Neural cell (in vitro differentiated cells): ENCODE measurements at regions not wholly inside any gene's neighbourhood (a gene's known extent, or its start where the extent isn't known, plus 50 kb on each side); places are given as distances from the start of the nearest gene placed in this dataset.

Experiments
- H2AFZ ChIP-seq: fragments of 200-600, 300-800 bp; sonication (generic), shearing (Covaris generic); 2 replicates; pipeline ENCODE4 v1.6.0; 2014; ENCODE audit warnings: low read depth, mild to moderate bottlenecking, antibody characterized with exemption, low read length, moderate library complexity
- H3F3A ChIP-seq: fragments of 200-600 bp; shearing (Covaris generic); 2 replicates; pipeline ENCODE4 v1.6.1; 2016; ENCODE audit warnings: mild to moderate bottlenecking, moderate library complexity, mixed read lengths, antibody characterized with exemption, low read length; ENCODE audit not compliant: insufficient read depth, poor library complexity, severe bottlenecking
- H3K27ac ChIP-seq: fragments of 200-600, 300-800 bp; sonication (generic), shearing (Covaris generic); 2 replicates; pipeline ENCODE4 v1.5.1; 2014; ENCODE audit warnings: mild to moderate bottlenecking, low read length, moderate library complexity
- H3K27me3 ChIP-seq: fragments of 300-800, 200-600 bp; sonication (generic), shearing (Covaris generic); 2 replicates; pipeline ENCODE4 v1.6.0; 2014; ENCODE audit warnings: mild to moderate bottlenecking, low read depth, low read length, moderate library complexity; ENCODE audit not compliant: insufficient read depth
- H3K36me3 ChIP-seq: fragments of 300-800, 200-600 bp; sonication (generic), shearing (Covaris generic); 2 replicates; pipeline ENCODE4 v1.5.1; 2014; ENCODE audit warnings: mild to moderate bottlenecking, antibody characterized with exemption, low read length, moderate library complexity; ENCODE audit not compliant: insufficient read depth
- H3K4me2 ChIP-seq: fragments of 300-800, 200-600 bp; sonication (generic), shearing (Covaris generic); 2 replicates; pipeline ENCODE4 v1.6.0; 2014; ENCODE audit warnings: mild to moderate bottlenecking, low read length
- H3K4me3 ChIP-seq: fragments of 300-800, 200-600 bp; sonication (generic), shearing (Covaris generic); 2 replicates; pipeline ENCODE4 v1.5.1; 2014; ENCODE audit warnings: mild to moderate bottlenecking, low read length, moderate library complexity
- H3K79me2 ChIP-seq: fragments of 200-600 bp; shearing (Covaris generic); replicated peaks from 2 replicates; pipeline ENCODE4 v1.6.0; 2014; ENCODE audit warnings: mild to moderate bottlenecking, low read length, moderate library complexity; ENCODE audit not compliant: insufficient read depth
- H3K9ac ChIP-seq: fragments of 300-800, 200-600 bp; sonication (generic), shearing (Covaris generic); 2 replicates; pipeline ENCODE4 v1.6.1; 2016; ENCODE audit warnings: mild to moderate bottlenecking, low read length, mixed read lengths
- H3K9me2 ChIP-seq: fragments of 200-600 bp; shearing (Covaris generic); 2 replicates; pipeline ENCODE4 v1.6.1; 2016; ENCODE audit warnings: mild to moderate bottlenecking, low read length, mixed read lengths; ENCODE audit not compliant: insufficient read depth
- H3K9me3 ChIP-seq: fragments of 200-600, 300-800 bp; sonication (generic), shearing (Covaris generic); 2 replicates; pipeline ENCODE4 v1.6.1; 2016; ENCODE audit warnings: mild to moderate bottlenecking, mixed run types, low read length, moderate library complexity, mixed read lengths
- H4K20me1 ChIP-seq: fragments of 200-600 bp; shearing (Covaris generic); 2 replicates; pipeline ENCODE4 v1.6.1; 2016; ENCODE audit warnings: mild to moderate bottlenecking, mixed run types; ENCODE audit not compliant: insufficient read depth
- EP300 ChIP-seq: fragments of 450-650 bp; conservative IDR thresholded peaks from 2 replicates; pipeline ENCODE4 v1.6.1; 2014; ENCODE audit warnings: antibody characterized with exemption, mild to moderate bottlenecking, moderate library complexity; ENCODE audit not compliant: poor library complexity, severe bottlenecking
- EZH2 ChIP-seq: fragments of 200-600, 300-800 bp; shearing (Covaris generic), sonication (generic); IDR thresholded peaks from 2 replicates; pipeline ENCODE4 v1.6.1; 2014; ENCODE audit warnings: antibody characterized with exemption, low read length, borderline replicate concordance, mild to moderate bottlenecking; ENCODE audit not compliant: insufficient read depth, poor library complexity, severe bottlenecking
- MXI1 ChIP-seq: fragments of 450-650 bp; conservative IDR thresholded peaks from 2 replicates; pipeline ENCODE4 v1.6.1; 2014; ENCODE audit warnings: antibody characterized with exemption, mild to moderate bottlenecking; ENCODE audit not compliant: poor library complexity, severe bottlenecking
- POLR2AphosphoS5 ChIP-seq: IDR thresholded peaks from 2 replicates; pipeline ENCODE4 v1.6.1; 2012
- RAD21 ChIP-seq: fragments of 450-650 bp; conservative IDR thresholded peaks from 2 replicates; pipeline ENCODE4 v1.6.1; 2014; ENCODE audit warnings: antibody characterized with exemption, mild to moderate bottlenecking, moderate library complexity
- SMC3 ChIP-seq: fragments of 450-650 bp; conservative IDR thresholded peaks from 2 replicates; pipeline ENCODE4 v1.6.1; 2014; ENCODE audit warnings: antibody characterized with exemption, mild to moderate bottlenecking, moderate library complexity; ENCODE audit not compliant: poor library complexity
- TAF1 ChIP-seq: IDR thresholded peaks from 2 replicates; pipeline ENCODE4 v1.6.1; 2012; ENCODE audit warnings: low read depth
- TF ChIP-seq, protein P1 (sequence below): fragments of 450-650 bp; IDR thresholded peaks from 2 replicates; pipeline ENCODE4 v1.5.1; 2014; ENCODE audit warnings: antibody characterized with exemption, mild to moderate bottlenecking, moderate library complexity; ENCODE audit not compliant: poor library complexity, severe bottlenecking
- TF ChIP-seq, protein P2 (sequence below): IDR thresholded peaks from 2 replicates; pipeline ENCODE4 v1.6.1; 2012; ENCODE audit warnings: borderline replicate concordance

- no peak overlapping the region for H3K27ac ChIP-seq
- H3K27me3 ChIP-seq: no peaks in the 10 kb centered on the region
- no peak overlapping the region for H2AFZ ChIP-seq
- no peak overlapping the region for H3K9ac ChIP-seq
- no peak overlapping the region for H3K4me2 ChIP-seq
- no peaks in the 10 kb centered on the region for H3F3A ChIP-seq
- H3K4me3 ChIP-seq: no peak overlapping the region
- H3K9me2 ChIP-seq: no peaks in the 10 kb centered on the region
- no peak for TF ChIP-seq EP300
- TF ChIP-seq POLR2AphosphoS5: no peak
- no peak for TF ChIP-seq RAD21
- TF ChIP-seq, protein P1, sequence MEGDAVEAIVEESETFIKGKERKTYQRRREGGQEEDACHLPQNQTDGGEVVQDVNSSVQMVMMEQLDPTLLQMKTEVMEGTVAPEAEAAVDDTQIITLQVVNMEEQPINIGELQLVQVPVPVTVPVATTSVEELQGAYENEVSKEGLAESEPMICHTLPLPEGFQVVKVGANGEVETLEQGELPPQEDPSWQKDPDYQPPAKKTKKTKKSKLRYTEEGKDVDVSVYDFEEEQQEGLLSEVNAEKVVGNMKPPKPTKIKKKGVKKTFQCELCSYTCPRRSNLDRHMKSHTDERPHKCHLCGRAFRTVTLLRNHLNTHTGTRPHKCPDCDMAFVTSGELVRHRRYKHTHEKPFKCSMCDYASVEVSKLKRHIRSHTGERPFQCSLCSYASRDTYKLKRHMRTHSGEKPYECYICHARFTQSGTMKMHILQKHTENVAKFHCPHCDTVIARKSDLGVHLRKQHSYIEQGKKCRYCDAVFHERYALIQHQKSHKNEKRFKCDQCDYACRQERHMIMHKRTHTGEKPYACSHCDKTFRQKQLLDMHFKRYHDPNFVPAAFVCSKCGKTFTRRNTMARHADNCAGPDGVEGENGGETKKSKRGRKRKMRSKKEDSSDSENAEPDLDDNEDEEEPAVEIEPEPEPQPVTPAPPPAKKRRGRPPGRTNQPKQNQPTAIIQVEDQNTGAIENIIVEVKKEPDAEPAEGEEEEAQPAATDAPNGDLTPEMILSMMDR: no peak
- TF ChIP-seq TAF1: no peak
- H3K79me2 ChIP-seq: no peaks in the 10 kb centered on the region
- H3K9me3 ChIP-seq: no peaks in the 10 kb centered on the region
- no peaks in the 10 kb centered on the region for H3K36me3 ChIP-seq
- no peaks in the 10 kb centered on the region for H4K20me1 ChIP-seq
These were observed 71.5 kb upstream of the RIPOR2 start for GRCh38 chr6:25007269-25007699.

- no peak overlapping the region for H3K9ac ChIP-seq
- H3F3A ChIP-seq: peaks cover under 1% of the 10 kb centered on the region
- no peaks in the 10 kb centered on the region for H3K9me3 ChIP-seq
- no peak overlapping the region for H3K4me3 ChIP-seq
- TF ChIP-seq SMC3 (no peak), EP300 (no peak), POLR2AphosphoS5 (no peak), EZH2 (no peak), TAF1 (no peak), RAD21 (no peak), MXI1 (no peak)
- TF ChIP-seq, protein P1: no peak
- TF ChIP-seq, protein P2, sequence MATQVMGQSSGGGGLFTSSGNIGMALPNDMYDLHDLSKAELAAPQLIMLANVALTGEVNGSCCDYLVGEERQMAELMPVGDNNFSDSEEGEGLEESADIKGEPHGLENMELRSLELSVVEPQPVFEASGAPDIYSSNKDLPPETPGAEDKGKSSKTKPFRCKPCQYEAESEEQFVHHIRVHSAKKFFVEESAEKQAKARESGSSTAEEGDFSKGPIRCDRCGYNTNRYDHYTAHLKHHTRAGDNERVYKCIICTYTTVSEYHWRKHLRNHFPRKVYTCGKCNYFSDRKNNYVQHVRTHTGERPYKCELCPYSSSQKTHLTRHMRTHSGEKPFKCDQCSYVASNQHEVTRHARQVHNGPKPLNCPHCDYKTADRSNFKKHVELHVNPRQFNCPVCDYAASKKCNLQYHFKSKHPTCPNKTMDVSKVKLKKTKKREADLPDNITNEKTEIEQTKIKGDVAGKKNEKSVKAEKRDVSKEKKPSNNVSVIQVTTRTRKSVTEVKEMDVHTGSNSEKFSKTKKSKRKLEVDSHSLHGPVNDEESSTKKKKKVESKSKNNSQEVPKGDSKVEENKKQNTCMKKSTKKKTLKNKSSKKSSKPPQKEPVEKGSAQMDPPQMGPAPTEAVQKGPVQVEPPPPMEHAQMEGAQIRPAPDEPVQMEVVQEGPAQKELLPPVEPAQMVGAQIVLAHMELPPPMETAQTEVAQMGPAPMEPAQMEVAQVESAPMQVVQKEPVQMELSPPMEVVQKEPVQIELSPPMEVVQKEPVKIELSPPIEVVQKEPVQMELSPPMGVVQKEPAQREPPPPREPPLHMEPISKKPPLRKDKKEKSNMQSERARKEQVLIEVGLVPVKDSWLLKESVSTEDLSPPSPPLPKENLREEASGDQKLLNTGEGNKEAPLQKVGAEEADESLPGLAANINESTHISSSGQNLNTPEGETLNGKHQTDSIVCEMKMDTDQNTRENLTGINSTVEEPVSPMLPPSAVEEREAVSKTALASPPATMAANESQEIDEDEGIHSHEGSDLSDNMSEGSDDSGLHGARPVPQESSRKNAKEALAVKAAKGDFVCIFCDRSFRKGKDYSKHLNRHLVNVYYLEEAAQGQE: no peak
- H3K36me3 ChIP-seq: no peaks in the 10 kb centered on the region
- H3K4me2 ChIP-seq: no peak overlapping the region
- no peak overlapping the region for H3K27ac ChIP-seq
- H2AFZ ChIP-seq: no peak overlapping the region
- no peaks in the 10 kb centered on the region for H3K79me2 ChIP-seq
- no peaks in the 10 kb centered on the region for H3K27me3 ChIP-seq
- no peaks in the 10 kb centered on the region for H4K20me1 ChIP-seq
- H3K9me2 ChIP-seq: no peaks in the 10 kb centered on the region
These were observed 73.1 kb upstream of the RIPOR2 start for GRCh38 chr6:25008707-25009392.
